Endothelial cell of umbilical vein (primary cell): ENCODE measurements at regions not wholly inside any gene's neighbourhood (a gene's known extent, or its start where the extent isn't known, plus 50 kb on each side); places are given as distances from the start of the nearest gene placed in this dataset.

Source experiments
- BruUV-seq: library from RNA; stranded (reverse); fragments of 400-500 nt; replicated peaks from 2 replicates; lab custom pipeline; 2021; lab: Mats Ljungman, UMichigan
- CTCF ChIA-PET: fragments of 300-600, 350-600 bp; sonication (Branson Sonifier 250); formaldehyde crosslinking; loops from one replicate; lab custom pipeline; 2021; ENCODE audit warnings: antibody characterized with exemption, inconsistent platforms; lab: Charles Lee
- POLR2A ChIA-PET: fragments of 300-600, 350-600 bp; sonication (Branson Sonifier 250); formaldehyde crosslinking; loops from one replicate; lab custom pipeline; 2021; ENCODE audit warnings: antibody characterized with exemption, inconsistent platforms; lab: Charles Lee
- DNase-seq: peaks from one replicate; pipeline ENCODE4 v3.0.0-alpha.2; 2011; ENCODE audit warnings: low read depth, low spot score
- FAIRE-seq: peaks from 2 replicates; lab custom pipeline; 2011; peaks lifted over from hg19 to GRCh38; lab: Jason Lieb, UNC
- H2AFZ ChIP-seq: 2 replicates; pipeline ENCODE4 v1.6.0; 2012; ENCODE audit warnings: low read depth, low read length, control low read depth, inconsistent platforms
- H3K27ac ChIP-seq: 2 replicates; pipeline ENCODE4 v1.5.1; 2011; ENCODE audit warnings: low read depth, mild to moderate bottlenecking, control low read depth, low read length, moderate library complexity; ENCODE audit not compliant: insufficient read depth
- H3K27me3 ChIP-seq, 2 experiments: 2 replicates each; pipeline versions ENCODE4 v1.6.0 to v1.6.1; 2011; ENCODE audit warnings: low read length in 2 of 2, mixed read lengths in 1 of 2; ENCODE audit not compliant: control insufficient read depth in 2 of 2, insufficient read depth in 2 of 2
- H3K36me3 ChIP-seq, 2 experiments: 2 replicates in 1 of 2; 3 replicates in 1 of 2; pipeline ENCODE4 v1.5.1; 2011; ENCODE audit warnings: low read length in 2 of 2, mild to moderate bottlenecking in 1 of 2, moderate library complexity in 1 of 2; ENCODE audit not compliant: control insufficient read depth in 2 of 2, insufficient read depth in 2 of 2; ENCODE audit errors: extremely low read depth in 1 of 2
- H3K4me1 ChIP-seq: 3 replicates; pipeline ENCODE4 v1.5.1; 2011; ENCODE audit warnings: mild to moderate bottlenecking, low read length; ENCODE audit not compliant: control insufficient read depth, insufficient read depth; ENCODE audit errors: extremely low read depth
- H3K4me2 ChIP-seq: 2 replicates; pipeline ENCODE4 v1.6.1; 2011; ENCODE audit warnings: low read length, control low read depth, mixed read lengths; ENCODE audit not compliant: insufficient read depth
- H3K4me3 ChIP-seq, 3 experiments: fragments of 200-600 bp in 1 of 3; sonication (generic), shearing (Covaris generic) in 1 of 3; replicated peaks in 1 of 3; 2 replicates each; pipeline ENCODE4 v1.5.1; 2011 to 2016; ENCODE audit warnings: control low read depth in 3 of 3, low read length in 3 of 3, mild to moderate bottlenecking in 2 of 3, inconsistent platforms in 1 of 3, low read depth in 1 of 3, moderate library complexity in 1 of 3; ENCODE audit not compliant: insufficient read depth in 1 of 3
- H3K79me2 ChIP-seq: 2 replicates; pipeline ENCODE4 v1.6.0; 2012; ENCODE audit warnings: low read length, inconsistent platforms; ENCODE audit not compliant: control insufficient read depth, insufficient read depth
- H3K9ac ChIP-seq: replicated peaks from 2 replicates; pipeline ENCODE3; 2011; ENCODE audit warnings: low read length, control low read depth; ENCODE audit not compliant: insufficient read depth; ENCODE audit errors: extremely low read depth
- H3K9me1 ChIP-seq: replicated peaks from 3 replicates; pipeline ENCODE4 v1.6.0; 2011; ENCODE audit warnings: mild to moderate bottlenecking, low read length; ENCODE audit not compliant: control insufficient read depth, insufficient read depth; ENCODE audit errors: extremely low read depth
- H3K9me3 ChIP-seq: replicated peaks from 2 replicates; pipeline ENCODE4 v1.5.1; 2012; ENCODE audit warnings: low read length, inconsistent platforms; ENCODE audit not compliant: control insufficient read depth, insufficient read depth
- H4K20me1 ChIP-seq: replicated peaks from 2 replicates; pipeline ENCODE3; 2011; ENCODE audit warnings: mild to moderate bottlenecking, low read length; ENCODE audit not compliant: control insufficient read depth, insufficient read depth; ENCODE audit errors: extremely low read depth
- CTCF ChIP-seq, 2 donors: IDR thresholded peaks; 1 replicate in 1 of 2; 2 replicates in 1 of 2; pipeline ENCODE4 v1.5.1; 2011; ENCODE audit warnings: low read length in 2 of 2, mild to moderate bottlenecking in 2 of 2, moderate library complexity in 2 of 2, control low read depth in 1 of 2, inconsistent platforms in 1 of 2, low read depth in 1 of 2; ENCODE audit not compliant: insufficient read depth in 1 of 2; ENCODE audit errors: extremely low read depth in 1 of 2
- FOS ChIP-seq: IDR thresholded peaks from 2 replicates; pipeline ENCODE4 v1.6.1; 2011; ENCODE audit warnings: mild to moderate bottlenecking, low read length, moderate library complexity, borderline replicate concordance; ENCODE audit not compliant: insufficient read depth
- GATA2 ChIP-seq: IDR thresholded peaks from 2 replicates; pipeline ENCODE4 v1.7.0; 2011; ENCODE audit warnings: low read depth, mild to moderate bottlenecking, moderate library complexity, mixed read lengths, low read length; ENCODE audit not compliant: insufficient read length, insufficient read depth
- JUN ChIP-seq: IDR thresholded peaks from 2 replicates; pipeline ENCODE4 v1.6.1; 2011; ENCODE audit warnings: borderline replicate concordance, low read depth; ENCODE audit not compliant: insufficient read length, insufficient read depth
- POLR2AphosphoS5 ChIP-seq: IDR thresholded peaks from 2 replicates; pipeline ENCODE4 v1.6.1; 2012; ENCODE audit warnings: low read depth, mild to moderate bottlenecking, control low read depth, low read length, moderate library complexity; ENCODE audit not compliant: insufficient read depth
- dilution Hi-C: fragments of 300-500 bp; cut with MboI; formaldehyde crosslinking; loops from one replicate; pipeline ENCODE4 v1.15.0; 2019; ENCODE audit warnings: low sequenced_read_pairs; ENCODE audit not compliant: extremely low pct_ligation_motif_present
- intact Hi-C: fragments of 100-400 bp; cut with micrococcal nuclease; formaldehyde crosslinking; loops from one replicate; pipeline ENCODE4 v1.10.0; 2022

GRCh38 chr18:22813648-22814328 lies 119.3 kb upstream of the RBBP8 start:
- Histone ChIP-seq H3K9ac (no peak overlapping the region), H3K27ac (no peak overlapping the region), H3K36me3 (no peaks in the 10 kb centered on the region), H3K9me3 (no peaks in the 10 kb centered on the region), H3K4me3 (no peak overlapping the region), H4K20me1 (peaks cover 3% of the 10 kb centered on the region), H3K4me2 (peak overlapping the region; percentile 54), H3K79me2 (no peaks in the 10 kb centered on the region), H3K9me1 (no peaks in the 10 kb centered on the region), H2AFZ (no peak overlapping the region), H3K27me3 (peaks cover 30 to 44% of the 10 kb centered on the region in 2 experiments), H3K4me1 (peaks cover 11% of the 10 kb centered on the region)
- peak; percentile 56 for DNase-seq
- dilution Hi-C loops (no loop called here), intact Hi-C loops (loop anchor here (1.0 to 10.0 kb wide), 8 partner anchors 119 to 689 kb away; partner anchors contain the start of genes RBBP8 and RMC1)
- peak; percentile 35 for FAIRE-seq
- ChIA-PET CTCF (interaction anchor here (0.6 to 7.9 kb wide), 31 partner anchors 9 to 947 kb away, joined by 3 to 139 read pairs (median 4); partner anchors contain the start of gene RBBP8), POLR2A (no interaction called here)
- no TSS peak for BruUV-seq
- peak; percentile 22 to 46 for TF ChIP-seq CTCF (IDR thresholded peaks at IDR 0.05; ENCODE audit: extremely low read depth in 1 of 2, insufficient read depth in 1 of 2, low read depth in 1 of 2, low read length in 2 of 2)
- no peak for TF ChIP-seq POLR2AphosphoS5

- POLR2A ChIA-PET, result no interaction called here
Observed at GRCh38 chr18:22814329-22814703, 118.8 kb upstream of the RBBP8 start.

More at GRCh38 chr18:22814329-22814703, 118.8 kb upstream of the RBBP8 start:
- Histone ChIP-seq H3K27ac (no peak overlapping the region), H3K9me1 (no peaks in the 10 kb centered on the region), H3K9ac (no peak overlapping the region), H3K4me1 (peaks cover 11% of the 10 kb centered on the region), H3K4me3 (no peak overlapping the region), H3K9me3 (no peaks in the 10 kb centered on the region), H2AFZ (no peak overlapping the region), H3K36me3 (no peaks in the 10 kb centered on the region), H4K20me1 (peaks cover 3% of the 10 kb centered on the region), H3K4me2 (peak overlapping the region; percentile 54), H3K27me3 (peaks cover 30 to 47% of the 10 kb centered on the region in 2 experiments), H3K79me2 (no peaks in the 10 kb centered on the region)
- TF ChIP-seq JUN (peak; percentile 36), FOS (peak; percentile 53), GATA2 (no peak)
- dilution Hi-C loops, result no loop called here
- CTCF ChIA-PET, result interaction anchor here (0.6 to 7.9 kb wide), 31 partner anchors 8 to 948 kb away, joined by 3 to 139 read pairs (median 4); partner anchors contain the start of gene RBBP8
- DNase-seq (peak; percentile 46), FAIRE-seq (no peak)
- BruUV-seq, result no TSS peak
- intact Hi-C loops, result loop anchor here (1.0 to 10.0 kb wide), 7 partner anchors 118 to 688 kb away; partner anchors contain the start of genes RBBP8 and RMC1
